MM.1S (cell line): ENCODE measurements at regions not wholly inside any gene's neighbourhood (a gene's known extent, or its start where the extent isn't known, plus 50 kb on each side); places are given as distances from the start of the nearest gene placed in this dataset.

Experiments used
- DNase-seq: peaks from one replicate; pipeline ENCODE4 v3.0.0-alpha.2; 2015
- H2AFZ ChIP-seq: fragments of 300-600 bp; sonication (generic); 2 replicates; pipeline ENCODE4 v1.6.0; 2016; ENCODE audit warnings: antibody characterized with exemption, low read length
- H3F3A ChIP-seq: fragments of 300-600 bp; sonication (generic); 2 replicates; pipeline ENCODE4 v1.6.1; 2016; ENCODE audit warnings: mild to moderate bottlenecking, antibody characterized with exemption, low read length, moderate library complexity, mixed read lengths; ENCODE audit not compliant: insufficient read depth
- H3K27ac ChIP-seq: fragments of 300-600 bp; sonication (generic); 2 replicates; pipeline ENCODE4 v1.5.1; 2016; ENCODE audit warnings: mild to moderate bottlenecking, low read length
- H3K27me3 ChIP-seq: fragments of 300-600 bp; sonication (generic); replicated peaks from 2 replicates; pipeline ENCODE4 v1.6.0; 2016; ENCODE audit warnings: low read length; ENCODE audit not compliant: insufficient read depth
- H3K36me3 ChIP-seq: fragments of 300-600 bp; sonication (generic); replicated peaks from 2 replicates; pipeline ENCODE4 v1.6.1; 2016; ENCODE audit warnings: mild to moderate bottlenecking, low read length, mixed read lengths; ENCODE audit not compliant: insufficient read depth
- H3K4me1 ChIP-seq: fragments of 300-600 bp; sonication (generic); 2 replicates; pipeline ENCODE4 v1.6.1; 2016; ENCODE audit warnings: low read length, mixed read lengths
- H3K4me2 ChIP-seq: fragments of 300-600 bp; sonication (generic); 2 replicates; pipeline ENCODE4 v1.6.0; 2016; ENCODE audit warnings: low read depth, low read length
- H3K4me3 ChIP-seq: fragments of 300-600 bp; sonication (generic); 2 replicates; pipeline ENCODE4 v1.5.1; 2016; ENCODE audit warnings: low read length, mixed read lengths
- H3K79me2 ChIP-seq: fragments of 300-600 bp; sonication (generic); 2 replicates; pipeline ENCODE4 v1.6.1; 2016; ENCODE audit warnings: mixed run types, low read length, mixed read lengths
- H3K9ac ChIP-seq: fragments of 300-600 bp; sonication (generic); 2 replicates; pipeline ENCODE4 v1.6.1; 2016; ENCODE audit warnings: low read length, mixed read lengths
- H3K9me2 ChIP-seq: fragments of 300-600 bp; sonication (generic); replicated peaks from 2 replicates; pipeline ENCODE4 v1.6.1; 2016; ENCODE audit warnings: mild to moderate bottlenecking, low read length, mixed read lengths; ENCODE audit not compliant: insufficient read depth
- H3K9me3 ChIP-seq: fragments of 300-600 bp; sonication (generic); replicated peaks from 2 replicates; pipeline ENCODE4 v1.6.1; 2016; ENCODE audit warnings: mild to moderate bottlenecking, low read length, mixed read lengths; ENCODE audit not compliant: insufficient read depth
- H4K20me1 ChIP-seq: fragments of 300-600 bp; sonication (generic); 2 replicates; pipeline ENCODE4 v1.6.1; 2016; ENCODE audit warnings: mild to moderate bottlenecking, low read length, moderate library complexity, mixed read lengths; ENCODE audit not compliant: insufficient read depth
- CTCF ChIP-seq: fragments of 300-600 bp; sonication (generic); IDR thresholded peaks from 2 replicates; pipeline ENCODE4 v1.5.1; 2016; ENCODE audit warnings: antibody characterized with exemption, low read length, mixed read lengths
- EZH2 ChIP-seq: fragments of 300-600 bp; sonication (generic); optimal IDR thresholded peaks from 2 replicates; pipeline ENCODE3; 2017; ENCODE audit warnings: low read depth, mild to moderate bottlenecking, antibody characterized with exemption, low read length, mixed read lengths
- EZH2phosphoT487 ChIP-seq: fragments of 300-600 bp; sonication (generic); IDR thresholded peaks from 2 replicates; pipeline ENCODE4 v1.6.1; 2018; ENCODE audit warnings: antibody characterized with exemption, low read length

- Histone ChIP-seq H3K9me2 (no peaks in the 10 kb centered on the region), H3K27me3 (no peaks in the 10 kb centered on the region), H3K9me3 (no peaks in the 10 kb centered on the region), H3K4me1 (peaks cover 13% of the 10 kb centered on the region), H3K4me2 (no peak overlapping the region), H3K9ac (no peak overlapping the region), H3K27ac (no peak overlapping the region), H3K79me2 (no peaks in the 10 kb centered on the region), H2AFZ (no peak overlapping the region), H4K20me1 (no peaks in the 10 kb centered on the region), H3F3A (no peaks in the 10 kb centered on the region), H3K4me3 (no peak overlapping the region), H3K36me3 (no peaks in the 10 kb centered on the region)
- DNase-seq, result no peak
- TF ChIP-seq EZH2phosphoT487 (no peak), EZH2 (no peak), CTCF (no peak)
These were observed 70.7 kb upstream of the USP24 start for GRCh38 chr1:55285834-55286233.

GRCh38 chr1:55284856-55285255 lies 69.7 kb upstream of the USP24 start:
- no peaks in the 10 kb centered on the region for H3K27me3 ChIP-seq
- H3K4me1 ChIP-seq, result peaks cover 13% of the 10 kb centered on the region
- no peak overlapping the region for H3K4me3 ChIP-seq
- H3K9me3 ChIP-seq, result no peaks in the 10 kb centered on the region
- no peaks in the 10 kb centered on the region for H4K20me1 ChIP-seq
- H3K9ac ChIP-seq, result no peak overlapping the region
- no peaks in the 10 kb centered on the region for H3F3A ChIP-seq
- no peak overlapping the region for H2AFZ ChIP-seq
- H3K27ac ChIP-seq, result no peak overlapping the region
- DNase-seq, result peak; percentile 36
- no peaks in the 10 kb centered on the region for H3K9me2 ChIP-seq
- H3K79me2 ChIP-seq, result no peaks in the 10 kb centered on the region
- no peaks in the 10 kb centered on the region for H3K36me3 ChIP-seq
- H3K4me2 ChIP-seq, result no peak overlapping the region
- TF ChIP-seq CTCF, result peak; percentile 64
- no peak for TF ChIP-seq EZH2

- Histone ChIP-seq H2AFZ (no peak overlapping the region), H3F3A (no peaks in the 10 kb centered on the region), H3K36me3 (no peaks in the 10 kb centered on the region), H3K9ac (no peak overlapping the region), H3K27me3 (no peaks in the 10 kb centered on the region), H3K9me3 (no peaks in the 10 kb centered on the region), H3K4me1 (no peaks in the 10 kb centered on the region), H3K4me3 (no peak overlapping the region), H4K20me1 (no peaks in the 10 kb centered on the region), H3K27ac (no peak overlapping the region), H3K9me2 (no peaks in the 10 kb centered on the region), H3K4me2 (no peak overlapping the region), H3K79me2 (no peaks in the 10 kb centered on the region)
- DNase-seq, result no peak
- TF ChIP-seq CTCF (no peak), EZH2phosphoT487 (no peak), EZH2 (no peak)
These were observed 66.9 kb upstream of the USP24 start for GRCh38 chr1:55282058-55282457.

- Histone ChIP-seq H3K9ac (no peak overlapping the region), H3K4me3 (no peak overlapping the region), H3K27ac (no peak overlapping the region), H2AFZ (no peak overlapping the region), H3K4me1 (no peaks in the 10 kb centered on the region), H3K36me3 (no peaks in the 10 kb centered on the region), H3K27me3 (no peaks in the 10 kb centered on the region), H3F3A (no peaks in the 10 kb centered on the region), H4K20me1 (no peaks in the 10 kb centered on the region), H3K9me2 (no peaks in the 10 kb centered on the region), H3K9me3 (no peaks in the 10 kb centered on the region), H3K4me2 (no peak overlapping the region), H3K79me2 (no peaks in the 10 kb centered on the region)
- TF ChIP-seq CTCF, result no peak
- TF ChIP-seq EZH2phosphoT487, result no peak
- DNase-seq, result no peak
These were observed 65.6 kb upstream of the USP24 start for GRCh38 chr1:55280731-55281130.
